ENCODE measurements at regions not wholly inside any gene's neighbourhood (a gene's known extent, or its start where the extent isn't known, plus 50 kb on each side); places are given as distances from the start of the nearest gene placed in this dataset.
"Not testable (repeated sequence)": the region's sequence is repeated elsewhere in the genome, so short reads cannot be mapped to it uniquely, and the experiment has no call there.

DNA sequence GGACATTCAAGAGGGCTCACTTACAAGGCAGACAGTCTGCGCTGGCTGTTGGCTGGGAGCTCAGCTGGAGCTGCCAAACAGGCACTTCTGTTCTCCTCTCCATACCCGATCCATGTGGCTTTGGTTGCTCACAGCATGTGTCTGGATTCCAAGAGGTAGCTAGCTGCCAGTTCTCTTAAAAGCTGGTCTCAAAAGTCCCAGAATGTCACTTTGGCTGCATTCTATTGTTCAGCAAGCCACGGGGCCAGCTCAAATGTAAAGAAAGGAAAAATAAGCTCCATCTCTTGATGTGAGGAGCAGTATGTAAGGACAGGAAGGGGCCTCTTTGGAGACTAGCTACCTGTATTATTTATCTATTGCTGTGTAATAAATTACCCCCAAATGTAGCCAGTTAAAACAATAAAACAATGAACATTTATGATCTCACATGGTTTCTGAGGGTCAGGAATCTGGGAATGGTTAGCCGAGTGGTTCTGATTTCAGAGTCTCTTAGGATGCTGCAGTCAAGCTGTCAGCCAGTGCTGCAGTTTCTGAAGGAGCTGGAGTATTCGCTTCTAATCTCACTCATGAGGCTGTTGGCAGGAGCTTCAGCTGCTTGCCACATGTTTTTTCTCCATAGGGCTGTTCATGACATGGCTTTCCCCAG lies 112.7 kb upstream of the CLINT1 start:
- H3K36me3 Mint-ChIP-seq (ENCODE audit: low read depth): no peaks in the 10 kb centered on the region
- Histone ChIP-seq H3K4me3 (ENCODE audit: low read length) (no peak overlapping the region), H3K4me1 (ENCODE audit: control insufficient read depth, insufficient read depth, low read length) (peaks cover 4% of the 10 kb centered on the region), H3K9me3 (ENCODE audit: control insufficient read depth, low read length) (no peaks in the 10 kb centered on the region), H3K27ac (ENCODE audit: low read depth, low read length) (peak overlapping the region; percentile 55), H3K36me3 (ENCODE audit: control insufficient read depth, insufficient read depth, low read length) (no peaks in the 10 kb centered on the region), H3K27me3 (ENCODE audit: control insufficient read depth, insufficient read depth, low read length, poor library complexity, severe bottlenecking) (no peaks in the 10 kb centered on the region), H3K9ac (ENCODE audit: extremely low read depth, low read length, poor library complexity, severe bottlenecking) (no peak overlapping the region)
- no peaks in the 10 kb centered on the region for H3K9me3 Mint-ChIP-seq
- peaks cover 18% of the 10 kb centered on the region for H3K4me1 Mint-ChIP-seq
- TF ChIP-seq, protein P1, sequence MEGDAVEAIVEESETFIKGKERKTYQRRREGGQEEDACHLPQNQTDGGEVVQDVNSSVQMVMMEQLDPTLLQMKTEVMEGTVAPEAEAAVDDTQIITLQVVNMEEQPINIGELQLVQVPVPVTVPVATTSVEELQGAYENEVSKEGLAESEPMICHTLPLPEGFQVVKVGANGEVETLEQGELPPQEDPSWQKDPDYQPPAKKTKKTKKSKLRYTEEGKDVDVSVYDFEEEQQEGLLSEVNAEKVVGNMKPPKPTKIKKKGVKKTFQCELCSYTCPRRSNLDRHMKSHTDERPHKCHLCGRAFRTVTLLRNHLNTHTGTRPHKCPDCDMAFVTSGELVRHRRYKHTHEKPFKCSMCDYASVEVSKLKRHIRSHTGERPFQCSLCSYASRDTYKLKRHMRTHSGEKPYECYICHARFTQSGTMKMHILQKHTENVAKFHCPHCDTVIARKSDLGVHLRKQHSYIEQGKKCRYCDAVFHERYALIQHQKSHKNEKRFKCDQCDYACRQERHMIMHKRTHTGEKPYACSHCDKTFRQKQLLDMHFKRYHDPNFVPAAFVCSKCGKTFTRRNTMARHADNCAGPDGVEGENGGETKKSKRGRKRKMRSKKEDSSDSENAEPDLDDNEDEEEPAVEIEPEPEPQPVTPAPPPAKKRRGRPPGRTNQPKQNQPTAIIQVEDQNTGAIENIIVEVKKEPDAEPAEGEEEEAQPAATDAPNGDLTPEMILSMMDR (conservative IDR thresholded peaks at IDR 0.05): no peak
- H3K27ac Mint-ChIP-seq: peak overlapping the region; percentile 61
- 50 to 59% methylated on average over 3 to 5 of the region's 5 CpGs for WGBS, 2 experiments (ENCODE audit: insufficient coverage in 1 of 2, insufficient read length in 1 of 2)
- no peaks in the 10 kb centered on the region for H3K27me3 Mint-ChIP-seq (ENCODE audit: insufficient read depth)
- H3K4me3 Mint-ChIP-seq: no peak overlapping the region
- DNase-seq: peak; percentile 83

GRCh38 chr5:157968570-157968969 lies 109.6 kb upstream of the CLINT1 start:
- not testable (repeated sequence) for H3K4me3 ChIP-seq (ENCODE audit: low read length); H3K36me3 ChIP-seq (ENCODE audit: control insufficient read depth, insufficient read depth, low read length); H3K4me1 ChIP-seq (ENCODE audit: control insufficient read depth, insufficient read depth, low read length); H3K27me3 ChIP-seq (ENCODE audit: control insufficient read depth, insufficient read depth, low read length, poor library complexity, severe bottlenecking); H3K27me3 Mint-ChIP-seq (ENCODE audit: insufficient read depth); H3K9me3 Mint-ChIP-seq; H3K9ac ChIP-seq (ENCODE audit: extremely low read depth, low read length, poor library complexity, severe bottlenecking); H3K27ac ChIP-seq (ENCODE audit: low read depth, low read length); H3K36me3 Mint-ChIP-seq (ENCODE audit: low read depth); H3K4me3 Mint-ChIP-seq; H3K9me3 ChIP-seq (ENCODE audit: control insufficient read depth, low read length)
- H3K27ac Mint-ChIP-seq: peak overlapping the region; percentile 87
- 40 to 74% methylated on average over 1 to 5 of the region's 6 CpGs for WGBS, 2 experiments (ENCODE audit: insufficient coverage in 1 of 2, insufficient read length in 1 of 2)
- peaks cover 25% of the 10 kb centered on the region for H3K4me1 Mint-ChIP-seq
- DNase-seq: peak; percentile 53

- H3K27me3 ChIP-seq (ENCODE audit: control insufficient read depth, insufficient read depth, low read length, poor library complexity, severe bottlenecking): no peaks in the 10 kb centered on the region
- TF ChIP-seq, protein P1 (conservative IDR thresholded peaks at IDR 0.05): no peak
- H3K4me3 ChIP-seq (ENCODE audit: low read length): no peak overlapping the region
- Mint-ChIP-seq H3K4me1 (peaks cover 15% of the 10 kb centered on the region), H3K9me3 (no peaks in the 10 kb centered on the region), H3K27ac (peak overlapping the region; percentile 5), H3K4me3 (no peak overlapping the region), H3K27me3 (ENCODE audit: insufficient read depth) (no peaks in the 10 kb centered on the region), H3K36me3 (ENCODE audit: low read depth) (no peaks in the 10 kb centered on the region)
- no peaks in the 10 kb centered on the region for H3K9me3 ChIP-seq (ENCODE audit: control insufficient read depth, low read length)
- H3K36me3 ChIP-seq (ENCODE audit: control insufficient read depth, insufficient read depth, low read length): no peaks in the 10 kb centered on the region
- 60 to 64% methylated on average over 5 to 9 of the region's 9 CpGs for WGBS, 2 experiments (ENCODE audit: insufficient coverage in 1 of 2, insufficient read length in 1 of 2)
- peak; percentile 73 for DNase-seq
- H3K9ac ChIP-seq (ENCODE audit: extremely low read depth, low read length, poor library complexity, severe bottlenecking): no peak overlapping the region
- H3K4me1 ChIP-seq (ENCODE audit: control insufficient read depth, insufficient read depth, low read length): no peaks in the 10 kb centered on the region
- H3K27ac ChIP-seq (ENCODE audit: low read depth, low read length): no peak overlapping the region
These were observed 107.0 kb upstream of the CLINT1 start for GRCh38 chr5:157965989-157966388.

Data from endodermal cell (in vitro differentiated cells).